ENCODE measurements at regions not wholly inside any gene's neighbourhood (a gene's known extent, or its start where the extent isn't known, plus 50 kb on each side); places are given as distances from the start of the nearest gene placed in this dataset.

DNA sequence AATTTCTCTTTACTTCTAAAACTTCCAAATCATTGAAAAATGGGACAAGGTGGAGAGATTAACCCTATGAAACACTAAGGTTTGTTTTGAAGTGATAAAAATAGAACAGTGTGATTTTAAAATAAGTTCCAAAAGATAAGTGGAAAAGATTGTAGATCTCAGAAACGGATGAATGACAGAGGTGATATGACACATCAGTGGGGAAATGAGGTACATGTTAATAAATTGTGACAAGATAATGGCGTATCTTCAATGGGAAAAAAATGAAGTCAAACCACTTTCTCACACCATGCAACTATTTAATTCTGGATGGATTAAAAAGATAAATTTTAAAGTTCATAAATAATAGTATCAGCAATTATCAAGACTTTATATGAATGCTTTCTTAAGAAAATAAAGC lies 159.7 kb upstream of the VWC2 start:
- TF ChIP-seq, protein P1, sequence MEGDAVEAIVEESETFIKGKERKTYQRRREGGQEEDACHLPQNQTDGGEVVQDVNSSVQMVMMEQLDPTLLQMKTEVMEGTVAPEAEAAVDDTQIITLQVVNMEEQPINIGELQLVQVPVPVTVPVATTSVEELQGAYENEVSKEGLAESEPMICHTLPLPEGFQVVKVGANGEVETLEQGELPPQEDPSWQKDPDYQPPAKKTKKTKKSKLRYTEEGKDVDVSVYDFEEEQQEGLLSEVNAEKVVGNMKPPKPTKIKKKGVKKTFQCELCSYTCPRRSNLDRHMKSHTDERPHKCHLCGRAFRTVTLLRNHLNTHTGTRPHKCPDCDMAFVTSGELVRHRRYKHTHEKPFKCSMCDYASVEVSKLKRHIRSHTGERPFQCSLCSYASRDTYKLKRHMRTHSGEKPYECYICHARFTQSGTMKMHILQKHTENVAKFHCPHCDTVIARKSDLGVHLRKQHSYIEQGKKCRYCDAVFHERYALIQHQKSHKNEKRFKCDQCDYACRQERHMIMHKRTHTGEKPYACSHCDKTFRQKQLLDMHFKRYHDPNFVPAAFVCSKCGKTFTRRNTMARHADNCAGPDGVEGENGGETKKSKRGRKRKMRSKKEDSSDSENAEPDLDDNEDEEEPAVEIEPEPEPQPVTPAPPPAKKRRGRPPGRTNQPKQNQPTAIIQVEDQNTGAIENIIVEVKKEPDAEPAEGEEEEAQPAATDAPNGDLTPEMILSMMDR (IDR thresholded peaks at IDR 0.05) = no peak
- TF ChIP-seq POLR2A (IDR thresholded peaks at IDR 0.05) (no peak), EP300 (IDR thresholded peaks at IDR 0.05) (no peak)
